ENCODE measurements at regions not wholly inside any gene's neighbourhood (a gene's known extent, or its start where the extent isn't known, plus 50 kb on each side); places are given as distances from the start of the nearest gene placed in this dataset.

DNA sequence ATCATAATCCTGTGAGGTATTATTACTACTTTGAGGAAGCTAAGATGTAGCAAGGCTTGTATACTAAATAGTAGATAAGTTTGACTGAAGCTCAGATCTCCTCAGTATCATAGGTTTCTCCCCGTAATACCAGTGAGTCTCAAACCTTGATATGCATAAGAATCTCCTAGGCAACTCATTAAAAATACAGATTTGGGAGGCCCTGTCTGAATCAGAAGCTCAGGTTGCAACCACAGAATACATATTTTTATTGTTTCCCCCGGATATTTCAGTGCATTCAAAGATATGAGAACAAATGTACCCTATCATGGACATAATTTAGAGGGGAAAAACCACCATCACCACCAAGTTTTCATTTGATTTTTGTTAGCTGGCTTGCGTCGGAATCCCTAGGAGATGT, 242.1 kb upstream of the C2CD4B start:
- ChIA-PET POLR2A (no interaction called here), CTCF (no interaction called here)
- no peak overlapping the region for H3K4me3 Mint-ChIP-seq
- ATAC-seq (ENCODE audit: low read depth) (no peak), DNase-seq (no peak)
- TF ChIP-seq, protein P1, sequence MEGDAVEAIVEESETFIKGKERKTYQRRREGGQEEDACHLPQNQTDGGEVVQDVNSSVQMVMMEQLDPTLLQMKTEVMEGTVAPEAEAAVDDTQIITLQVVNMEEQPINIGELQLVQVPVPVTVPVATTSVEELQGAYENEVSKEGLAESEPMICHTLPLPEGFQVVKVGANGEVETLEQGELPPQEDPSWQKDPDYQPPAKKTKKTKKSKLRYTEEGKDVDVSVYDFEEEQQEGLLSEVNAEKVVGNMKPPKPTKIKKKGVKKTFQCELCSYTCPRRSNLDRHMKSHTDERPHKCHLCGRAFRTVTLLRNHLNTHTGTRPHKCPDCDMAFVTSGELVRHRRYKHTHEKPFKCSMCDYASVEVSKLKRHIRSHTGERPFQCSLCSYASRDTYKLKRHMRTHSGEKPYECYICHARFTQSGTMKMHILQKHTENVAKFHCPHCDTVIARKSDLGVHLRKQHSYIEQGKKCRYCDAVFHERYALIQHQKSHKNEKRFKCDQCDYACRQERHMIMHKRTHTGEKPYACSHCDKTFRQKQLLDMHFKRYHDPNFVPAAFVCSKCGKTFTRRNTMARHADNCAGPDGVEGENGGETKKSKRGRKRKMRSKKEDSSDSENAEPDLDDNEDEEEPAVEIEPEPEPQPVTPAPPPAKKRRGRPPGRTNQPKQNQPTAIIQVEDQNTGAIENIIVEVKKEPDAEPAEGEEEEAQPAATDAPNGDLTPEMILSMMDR (IDR thresholded peaks at IDR 0.05) = no peak
- intact Hi-C loops (cut with micrococcal nuclease) = no loop called here
- peaks cover 22% of the 10 kb centered on the region for H3K27me3 Mint-ChIP-seq
- H3K27ac Mint-ChIP-seq = no peak overlapping the region
- no peaks in the 10 kb centered on the region for H3K9me3 Mint-ChIP-seq
- H3K36me3 Mint-ChIP-seq (ENCODE audit: low read depth) = no peaks in the 10 kb centered on the region
- H3K4me1 Mint-ChIP-seq = no peaks in the 10 kb centered on the region

DNA sequence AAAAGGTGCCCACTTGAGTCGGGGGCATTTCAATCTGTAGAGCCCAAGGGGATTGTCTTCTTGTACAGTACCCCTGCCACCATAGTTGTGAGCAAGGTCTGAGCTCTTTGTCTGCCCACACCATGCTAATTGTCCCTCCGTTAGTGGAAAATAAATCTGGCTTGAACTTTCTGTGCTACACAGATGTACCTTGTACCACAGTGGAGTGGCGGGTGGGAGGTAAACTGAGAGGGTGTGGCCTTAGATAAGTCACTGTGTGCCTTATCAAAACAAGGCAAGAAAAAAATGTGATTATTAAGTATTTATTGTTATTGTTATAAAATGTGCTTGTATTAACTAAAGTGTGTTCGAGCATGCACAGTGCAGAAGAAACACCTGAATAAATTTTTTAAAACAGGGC, 242.9 kb upstream of the C2CD4B start:
- Mint-ChIP-seq H3K27ac (no peak overlapping the region), H3K27me3 (peaks cover 23% of the 10 kb centered on the region), H3K9me3 (no peaks in the 10 kb centered on the region), H3K4me3 (no peak overlapping the region), H3K4me1 (no peaks in the 10 kb centered on the region), H3K36me3 (ENCODE audit: low read depth) (no peaks in the 10 kb centered on the region)
- intact Hi-C loops (cut with micrococcal nuclease) = no loop called here
- TF ChIP-seq, protein P1 (IDR thresholded peaks at IDR 0.05) = no peak
- POLR2A ChIA-PET = no interaction called here
- CTCF ChIA-PET = no interaction called here
- no peak for ATAC-seq (ENCODE audit: low read depth)
- no peak for DNase-seq

DNA sequence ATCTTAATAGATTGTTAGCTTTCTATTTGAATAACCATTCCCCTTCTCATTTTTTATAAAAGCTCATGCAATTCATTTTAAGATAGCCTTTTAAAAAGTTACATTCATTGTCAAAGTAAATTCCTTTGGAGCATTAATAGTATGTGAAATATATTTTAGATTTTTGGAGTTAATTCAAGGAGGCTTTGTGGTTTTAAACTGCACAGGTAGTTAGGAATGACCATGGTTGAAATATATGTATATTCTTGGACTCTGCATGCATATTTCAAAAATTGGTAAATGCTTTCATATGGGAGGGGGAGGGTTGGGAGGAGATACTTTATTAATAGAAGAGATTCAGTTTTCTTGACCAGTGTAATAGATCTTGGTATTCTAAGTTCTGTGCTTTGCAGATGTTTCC, 244.4 kb upstream of the C2CD4B start:
- intact Hi-C loops (cut with micrococcal nuclease) = no loop called here
- ChIA-PET POLR2A (interaction anchor here (0.6 kb wide), 1 partner anchor 13 kb away, joined by 4 read pairs; no protein-coding TSS in a partner anchor), CTCF (no interaction called here)
- TF ChIP-seq, protein P1 (IDR thresholded peaks at IDR 0.05) = no peak
- DNase-seq (no peak), ATAC-seq (ENCODE audit: low read depth) (no peak)
- Mint-ChIP-seq H3K27ac (no peak overlapping the region), H3K4me3 (no peak overlapping the region), H3K9me3 (no peaks in the 10 kb centered on the region), H3K27me3 (peaks cover 18% of the 10 kb centered on the region), H3K36me3 (ENCODE audit: low read depth) (no peaks in the 10 kb centered on the region), H3K4me1 (no peaks in the 10 kb centered on the region)

DNA sequence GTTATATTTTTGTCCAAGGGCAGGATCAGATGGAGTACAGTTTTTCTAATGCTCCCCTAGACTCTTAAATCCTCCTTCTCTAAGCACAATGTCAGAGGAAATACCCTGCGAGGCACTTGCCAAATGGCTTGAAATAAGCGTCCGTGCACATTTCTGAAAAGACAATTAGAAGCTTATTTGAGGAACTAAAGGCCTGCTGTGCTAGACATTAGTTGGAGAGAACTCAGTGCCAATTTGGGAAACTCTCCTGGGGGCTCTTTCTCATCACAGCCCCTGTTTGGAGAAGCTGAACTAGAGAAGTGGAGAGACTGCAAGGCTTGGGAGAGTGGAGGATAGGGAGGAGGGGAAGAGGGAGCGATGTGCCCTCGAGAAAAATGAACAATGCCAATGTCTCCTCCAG, 247.6 kb upstream of the C2CD4B start:
- TF ChIP-seq, protein P1 (IDR thresholded peaks at IDR 0.05) = no peak
- Mint-ChIP-seq H3K4me3 (no peak overlapping the region), H3K36me3 (ENCODE audit: low read depth) (no peaks in the 10 kb centered on the region), H3K4me1 (no peaks in the 10 kb centered on the region), H3K27me3 (peaks cover 8% of the 10 kb centered on the region), H3K27ac (no peak overlapping the region), H3K9me3 (no peaks in the 10 kb centered on the region)
- no peak for DNase-seq
- POLR2A ChIA-PET = no interaction called here
- CTCF ChIA-PET = no interaction called here
- intact Hi-C loops (cut with micrococcal nuclease) = no loop called here
- no peak for ATAC-seq (ENCODE audit: low read depth)

DNA sequence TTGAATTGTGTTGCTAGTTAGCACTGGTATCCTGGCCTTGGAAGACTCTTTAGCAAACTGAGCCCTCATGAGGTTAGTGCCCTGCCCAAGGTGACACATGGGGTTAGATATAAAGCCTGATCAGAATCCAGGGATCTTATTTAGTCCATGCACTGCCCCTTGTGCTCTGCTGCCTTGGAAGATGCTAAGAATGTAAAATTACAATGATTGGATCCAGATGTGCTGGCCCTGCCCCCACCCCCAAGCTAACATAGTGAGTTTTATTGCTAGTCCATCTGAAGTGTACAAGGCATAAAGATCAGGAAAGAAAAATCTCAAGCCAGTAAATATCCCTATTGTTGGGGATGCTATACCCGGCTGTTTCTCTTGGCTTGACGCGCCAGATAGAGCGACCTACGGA, 248.1 kb upstream of the C2CD4B start:
- TF ChIP-seq, protein P1 (IDR thresholded peaks at IDR 0.05) = no peak
- no peaks in the 10 kb centered on the region for H3K36me3 Mint-ChIP-seq (ENCODE audit: low read depth)
- H3K9me3 Mint-ChIP-seq = no peaks in the 10 kb centered on the region
- ATAC-seq (ENCODE audit: low read depth) = no peak
- peaks cover 8% of the 10 kb centered on the region for H3K27me3 Mint-ChIP-seq
- no peak overlapping the region for H3K4me3 Mint-ChIP-seq
- no peak overlapping the region for H3K27ac Mint-ChIP-seq
- no peak for DNase-seq
- CTCF ChIA-PET = no interaction called here
- POLR2A ChIA-PET = no interaction called here
- intact Hi-C loops (cut with micrococcal nuclease) = no loop called here
- no peaks in the 10 kb centered on the region for H3K4me1 Mint-ChIP-seq
